H4 (cell line): ENCODE measurements at regions not wholly inside any gene's neighbourhood (a gene's known extent, or its start where the extent isn't known, plus 50 kb on each side); places are given as distances from the start of the nearest gene placed in this dataset.

ENCODE experiments used
- DNase-seq: peaks from one replicate; pipeline ENCODE4 v3.0.0-alpha.2; 2015; ENCODE audit warnings: low spot score

GRCh38 chr20:20938131-20938530 lies 168.0 kb downstream of the LINC00237 start:
- no peak for DNase-seq

DNA sequence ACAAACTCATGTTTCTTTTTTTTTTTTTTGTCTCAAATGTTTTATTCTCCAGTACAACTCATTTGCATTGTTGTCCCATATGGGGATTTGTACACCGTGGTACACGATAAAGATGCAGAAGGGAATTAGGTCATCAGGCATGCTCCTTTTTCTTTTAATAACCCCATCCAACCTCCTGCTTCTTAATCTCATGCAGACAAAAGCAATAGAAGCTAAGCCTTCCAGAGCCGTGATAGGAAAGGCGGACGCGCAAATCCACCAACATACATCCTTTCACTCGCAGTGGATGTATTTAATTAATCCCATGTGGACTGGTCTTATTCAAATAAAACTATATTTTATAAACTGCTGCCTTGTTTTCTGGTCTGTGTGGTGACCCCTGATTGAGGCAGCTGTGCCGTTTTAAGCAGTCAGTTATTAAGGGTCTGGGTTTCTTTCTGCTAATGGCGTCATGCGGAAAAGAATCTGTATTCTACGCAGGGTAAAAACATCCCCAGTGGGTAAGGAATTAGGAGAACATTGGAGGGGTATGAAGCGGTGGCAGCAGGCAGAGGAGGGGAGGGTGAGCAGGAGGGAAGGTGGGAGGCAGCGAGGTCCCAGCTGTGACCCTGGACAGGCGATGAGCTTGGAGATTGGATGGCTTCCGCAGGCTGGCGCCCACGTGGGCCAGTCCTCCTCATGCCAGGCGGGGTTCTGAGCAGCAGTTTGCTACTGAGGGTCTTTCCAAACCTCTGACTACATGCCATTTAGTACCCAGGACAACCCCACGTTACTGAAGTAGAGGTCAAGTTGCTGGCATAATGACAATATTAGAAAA lies 172.8 kb downstream of the LINC00237 start:
- no peak for DNase-seq

DNA sequence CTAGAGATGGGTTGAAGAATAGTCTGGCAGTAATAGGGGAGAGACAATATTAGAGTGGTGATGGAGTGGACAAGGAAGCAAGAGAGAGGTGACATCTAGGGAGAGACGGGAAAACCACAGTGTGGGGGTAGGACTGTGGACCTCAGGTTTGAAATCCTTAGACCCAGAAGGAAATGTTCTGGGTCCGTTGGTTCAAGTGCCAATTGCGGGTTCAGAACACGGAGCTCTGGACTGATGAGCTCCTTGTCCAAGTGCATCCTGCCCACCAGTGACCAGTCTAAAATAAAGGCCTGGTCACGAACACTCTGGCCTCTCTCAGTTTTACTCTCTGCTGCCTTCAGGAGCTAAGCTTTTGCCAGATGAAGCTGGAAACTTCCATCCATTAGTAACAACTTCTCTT lies 174.0 kb downstream of the LINC00237 start:
- DNase-seq, result no peak

DNA sequence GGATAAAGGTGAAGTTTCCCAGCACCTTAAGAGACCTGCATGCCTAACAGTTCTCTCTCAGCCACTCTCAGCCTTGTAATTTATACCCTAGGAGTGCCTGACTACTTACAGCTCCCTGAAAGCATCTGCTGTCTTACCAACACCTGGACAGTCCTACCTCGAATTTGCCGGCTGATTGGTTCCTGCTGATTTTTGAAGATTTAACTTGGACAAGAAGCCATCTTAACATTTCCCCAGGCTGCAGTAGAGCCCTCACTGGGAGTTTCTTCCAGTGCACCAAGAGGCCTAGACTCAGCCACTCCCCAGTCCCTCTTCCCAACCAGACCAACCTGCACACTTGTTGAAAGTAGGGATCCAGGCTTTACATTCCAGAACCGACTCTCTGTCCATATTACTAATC lies 174.5 kb downstream of the LINC00237 start:
- DNase-seq, result no peak

DNA sequence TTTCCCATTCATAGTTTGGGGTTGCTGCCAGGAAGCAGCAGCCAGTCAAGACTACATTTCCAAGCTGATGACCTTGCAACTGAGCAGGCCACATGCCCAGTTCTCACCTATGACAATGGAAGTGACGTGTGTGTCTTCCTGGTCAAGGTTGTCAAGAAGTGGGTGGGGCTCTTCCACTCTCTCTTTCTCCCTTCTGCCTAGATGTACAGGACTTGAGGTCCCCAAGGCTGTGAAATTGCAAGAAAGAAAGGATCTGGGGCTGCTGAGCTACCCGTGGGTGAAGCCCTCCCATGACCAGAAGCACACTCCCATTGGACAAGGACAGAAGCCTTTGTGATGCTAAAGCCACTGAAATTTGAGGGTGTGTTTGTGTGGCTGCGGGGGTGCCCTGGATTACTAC lies 175.1 kb downstream of the LINC00237 start:
- no peak for DNase-seq

- no peak for DNase-seq
These were observed 175.7 kb downstream of the LINC00237 start for GRCh38 chr20:20930500-20930899.

GRCh38 chr20:20929341-20929740 lies 176.8 kb downstream of the LINC00237 start:
- no peak for DNase-seq

DNA sequence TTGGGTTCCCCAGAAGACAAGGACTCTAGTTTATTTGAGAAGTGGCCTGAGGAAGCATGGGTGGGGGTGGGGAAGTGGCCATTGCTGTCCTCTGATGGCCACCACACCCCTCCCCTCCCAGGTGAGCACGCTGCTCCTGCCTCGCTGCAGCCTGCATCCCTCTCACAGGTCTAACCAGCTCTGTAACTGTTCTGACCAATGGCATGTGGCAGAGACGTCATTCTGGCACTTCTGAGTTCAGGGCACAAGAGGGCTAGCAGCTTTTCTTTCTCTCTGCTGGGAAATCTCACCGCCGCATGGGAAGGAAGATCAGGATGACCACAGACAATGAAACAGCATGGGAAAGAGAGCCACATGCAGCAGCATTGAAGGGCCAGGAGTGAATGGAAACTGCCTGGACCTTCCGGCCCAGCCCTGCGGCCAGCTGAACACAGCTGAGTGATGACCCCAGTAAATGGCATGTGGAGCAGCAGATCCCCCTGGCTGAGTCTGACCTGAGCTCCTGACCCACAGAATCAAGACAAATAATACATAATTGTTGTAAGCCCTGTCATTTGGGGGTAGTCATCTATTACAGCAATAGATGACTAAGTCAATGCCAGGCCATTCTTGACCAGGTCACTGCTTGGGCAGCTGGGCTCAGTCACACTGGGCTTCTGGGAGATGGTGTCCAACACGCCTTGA lies 179.8 kb downstream of the LINC00237 start:
- DNase-seq, result no peak

GRCh38 chr20:20920433-20920832 lies 185.7 kb downstream of the LINC00237 start:
- no peak for DNase-seq

- no peak for DNase-seq
These were observed 190.3 kb downstream of the LINC00237 start for GRCh38 chr20:20915844-20916243.

- DNase-seq, result no peak
These were observed 192.0 kb upstream of the RALGAPA2 start for GRCh38 chr20:20904501-20904831.

- no peak for DNase-seq
These were observed 191.5 kb upstream of the RALGAPA2 start for GRCh38 chr20:20903773-20904500.

- no peak for DNase-seq
These were observed 185.5 kb upstream of the RALGAPA2 start for GRCh38 chr20:20897922-20898321.

DNA sequence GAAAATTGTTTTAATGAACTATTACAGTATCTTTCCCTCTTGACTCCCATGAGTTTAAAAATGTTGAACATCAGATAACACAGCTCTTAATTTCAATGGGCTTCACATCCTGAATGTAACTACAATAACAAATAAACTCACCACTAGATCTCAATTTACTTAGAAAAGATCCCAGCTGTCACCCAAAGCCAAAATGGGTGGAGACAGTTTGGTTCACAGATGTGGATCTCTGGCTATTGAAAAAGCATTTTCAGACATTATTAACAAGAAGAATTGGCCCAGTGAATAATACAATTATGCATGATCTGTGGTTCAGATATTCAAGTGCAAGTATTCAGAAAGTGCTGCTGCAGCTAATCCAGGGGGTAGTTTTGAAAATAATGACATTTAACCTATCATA lies 184.7 kb upstream of the RALGAPA2 start:
- no peak for DNase-seq

GRCh38 chr20:20896606-20897005 lies 184.2 kb upstream of the RALGAPA2 start:
- DNase-seq, result no peak

- no peak for DNase-seq
These were observed 183.1 kb upstream of the RALGAPA2 start for GRCh38 chr20:20895537-20895936.

GRCh38 chr20:20894753-20895152 lies 182.3 kb upstream of the RALGAPA2 start:
- DNase-seq, result no peak

- no peak for DNase-seq
These were observed 181.8 kb upstream of the RALGAPA2 start for GRCh38 chr20:20894280-20894679.

DNA sequence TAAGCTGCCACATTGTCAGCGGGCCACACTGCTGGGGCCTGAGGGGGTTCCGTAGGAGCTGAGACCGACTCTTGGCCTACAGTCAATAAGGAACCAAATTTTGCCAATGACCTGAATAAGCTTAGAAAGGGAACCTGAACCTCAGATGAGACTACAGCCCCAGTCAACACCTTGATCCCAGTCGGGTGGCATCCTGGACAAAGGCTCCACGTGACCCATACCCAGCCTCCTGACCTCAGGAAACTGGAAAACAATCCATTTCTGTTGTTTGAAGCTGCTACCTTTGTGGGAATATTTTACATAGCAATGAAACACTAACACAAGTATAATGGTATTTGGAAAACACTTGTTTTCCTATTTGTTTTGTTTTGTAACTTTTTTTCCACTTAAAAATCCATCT lies 179.9 kb upstream of the RALGAPA2 start:
- DNase-seq, result no peak

DNA sequence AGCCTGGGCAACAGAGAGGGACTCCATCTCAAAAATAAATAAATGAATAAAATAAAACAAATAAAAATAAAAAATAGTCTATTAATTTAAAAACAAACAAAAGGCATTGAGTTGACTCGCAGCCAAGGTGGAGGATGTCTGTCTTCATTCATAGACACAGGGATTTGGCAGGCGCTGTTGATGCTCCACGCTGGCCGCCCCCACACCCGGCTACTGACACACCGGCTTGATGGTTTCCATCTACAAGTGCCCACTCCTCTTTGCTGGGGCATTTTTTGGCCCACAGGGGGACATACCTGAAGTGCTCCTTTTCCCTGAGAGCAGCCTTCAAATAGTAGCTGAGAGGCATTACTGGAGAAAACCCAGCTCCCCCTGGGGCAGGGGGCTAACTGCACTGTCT lies 178.3 kb upstream of the RALGAPA2 start:
- no peak for DNase-seq

DNA sequence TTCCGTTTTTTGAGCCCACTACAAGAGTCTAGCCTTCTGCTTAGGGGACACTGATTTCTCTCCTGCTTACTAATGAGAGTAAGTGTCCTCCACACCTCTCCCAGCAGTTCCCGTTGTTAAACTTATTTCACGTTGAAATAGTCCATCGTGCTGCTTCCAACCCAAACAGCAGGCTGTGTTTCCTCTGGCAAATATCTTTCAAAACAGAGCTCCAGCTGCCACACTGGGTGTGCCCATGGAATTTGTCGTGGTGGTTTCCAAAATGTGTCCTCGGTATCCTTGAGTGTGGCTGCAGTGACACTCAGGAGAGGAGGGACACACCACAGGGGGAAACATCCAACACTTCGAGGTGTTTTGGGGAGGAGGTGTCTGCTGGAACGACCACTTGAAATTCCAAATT lies 176.5 kb upstream of the RALGAPA2 start:
- no peak for DNase-seq

GRCh38 chr20:20888266-20888656 lies 175.8 kb upstream of the RALGAPA2 start:
- DNase-seq, result no peak
